PC-3 (cell line): ENCODE measurements at regions not wholly inside any gene's neighbourhood (a gene's known extent, or its start where the extent isn't known, plus 50 kb on each side); places are given as distances from the start of the nearest gene placed in this dataset.

Experiments
- ATAC-seq: fragments of 200-7000 bp; cut with Tn5 transposase; 2 replicates; pipeline ENCODE4 v1.9.1; 2020; ENCODE audit warnings: mild to moderate bottlenecking, moderate library complexity
- BruUV-seq: library from RNA; stranded (reverse); fragments of 400-500 nt; replicated peaks from 2 replicates; lab custom pipeline; 2021; lab: Mats Ljungman, UMichigan
- CTCF ChIA-PET: fragments of 300-600 bp; sonication (Branson Sonifier 250); formaldehyde crosslinking; loops from one replicate; lab custom pipeline; 2022; ENCODE audit warnings: antibody characterized with exemption; lab: Charles Lee
- POLR2A ChIA-PET: fragments of 300-600 bp; sonication (Branson Sonifier 250); formaldehyde crosslinking; loops from one replicate; lab custom pipeline; 2022; ENCODE audit warnings: antibody characterized with exemption; ENCODE audit not compliant: unreplicated experiment; lab: Charles Lee
- DNase-seq: peaks from one replicate; pipeline ENCODE4 v3.0.0-alpha.2; 2015
- H2AFZ ChIP-seq: fragments of 300-600 bp; sonication (generic); 2 replicates; pipeline ENCODE4 v1.6.0; 2016; ENCODE audit warnings: antibody characterized with exemption, low read length
- H3F3A ChIP-seq: fragments of 300-600 bp; sonication (generic); one replicate; pipeline ENCODE4 v1.6.0; 2017; ENCODE audit warnings: antibody characterized with exemption, low read length, control low read depth, mild to moderate bottlenecking; ENCODE audit not compliant: unreplicated experiment
- H3K27ac ChIP-seq: fragments of 300-600 bp; sonication (generic); 2 replicates; pipeline ENCODE4 v1.5.1; 2016; ENCODE audit warnings: mild to moderate bottlenecking, low read length
- H3K27me3 ChIP-seq: fragments of 300-600 bp; sonication (generic); 2 replicates; pipeline ENCODE4 v1.6.1; 2016; ENCODE audit warnings: low read length, mixed read lengths
- H3K36me3 ChIP-seq: fragments of 300-600 bp; sonication (generic); 2 replicates; pipeline ENCODE4 v1.6.1; 2016; ENCODE audit warnings: low read depth, mixed run types, low read length, mixed read lengths
- H3K4me1 ChIP-seq: fragments of 300-600 bp; sonication (generic); 2 replicates; pipeline ENCODE4 v1.5.1; 2016; ENCODE audit warnings: low read length; ENCODE audit not compliant: insufficient read depth
- H3K4me2 ChIP-seq: fragments of 300-600 bp; sonication (generic); 2 replicates; pipeline ENCODE4 v1.6.0; 2016; ENCODE audit warnings: low read length
- H3K4me3 ChIP-seq: fragments of 300-600 bp; sonication (generic); 2 replicates; pipeline ENCODE4 v1.5.1; 2016; ENCODE audit warnings: mild to moderate bottlenecking, low read length, mixed read lengths
- H3K79me2 ChIP-seq: fragments of 300-600 bp; sonication (generic); 2 replicates; pipeline ENCODE4 v1.6.1; 2017; ENCODE audit warnings: low read length, mixed read lengths
- H3K9ac ChIP-seq: fragments of 300-600 bp; sonication (generic); 2 replicates; pipeline ENCODE4 v1.6.0; 2016; ENCODE audit warnings: mild to moderate bottlenecking, low read length
- H3K9me2 ChIP-seq: fragments of 300-600 bp; sonication (generic); replicated peaks from 2 replicates; pipeline ENCODE4 v1.6.1; 2016; ENCODE audit warnings: mixed run types, low read length, mixed read lengths
- H3K9me3 ChIP-seq: fragments of 300-600 bp; sonication (generic); 2 replicates; pipeline ENCODE4 v1.6.1; 2016; ENCODE audit warnings: low read length, mixed read lengths
- H4K20me1 ChIP-seq: fragments of 300-600 bp; sonication (generic); 2 replicates; pipeline ENCODE4 v1.6.1; 2016; ENCODE audit warnings: low read length, mixed read lengths
- CTCF ChIP-seq: fragments of 300-600 bp; sonication (generic); conservative IDR thresholded peaks from 2 replicates; pipeline ENCODE4 v1.5.1; 2017; ENCODE audit warnings: antibody characterized with exemption, low read depth, mild to moderate bottlenecking, low read length
- EZH2 ChIP-seq: fragments of 300-600 bp; sonication (generic); IDR thresholded peaks from one replicate; pipeline ENCODE4 v1.6.1; 2017; ENCODE audit warnings: antibody characterized with exemption, mild to moderate bottlenecking, low read length; ENCODE audit not compliant: unreplicated experiment
- EZH2phosphoT487 ChIP-seq: fragments of 300-600 bp; sonication (generic); IDR thresholded peaks from 2 replicates; pipeline ENCODE4 v1.6.1; 2018; ENCODE audit warnings: mild to moderate bottlenecking, antibody characterized with exemption, low read length, borderline replicate concordance
- intact Hi-C: fragments of 100-400 bp; cut with micrococcal nuclease; formaldehyde crosslinking; loops from 2 replicates; pipeline ENCODE4 v1.9.0; 2023

GRCh38 chr2:207240649-207241048 is 74.9 kb upstream of the KLF7 start:
- CTCF ChIA-PET: no interaction called here
- no TSS peak for BruUV-seq

DNA sequence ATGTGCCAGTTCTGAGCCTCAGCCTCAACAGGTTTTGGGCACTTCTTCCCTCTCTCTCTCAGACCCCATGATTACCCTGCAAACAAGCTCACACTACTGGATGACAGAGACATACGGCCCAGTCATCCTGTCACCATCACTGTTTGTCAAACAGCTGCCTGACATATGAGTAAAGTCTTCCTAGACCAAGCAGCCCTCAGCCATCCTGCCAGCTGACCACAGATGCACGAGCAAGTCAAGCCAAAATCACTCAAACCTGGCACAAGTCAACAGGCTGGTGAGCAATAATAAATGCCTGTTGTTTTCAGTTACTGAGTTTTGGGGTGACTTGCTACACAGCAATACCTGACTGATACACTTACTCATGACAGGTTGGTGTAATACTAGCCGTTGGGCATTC is 75.5 kb upstream of the KLF7 start:
- no peaks in the 10 kb centered on the region for H3K9me2 ChIP-seq
- intact Hi-C loops: no loop called here
- H3K36me3 ChIP-seq: no peaks in the 10 kb centered on the region
- H3K4me2 ChIP-seq: no peak overlapping the region
- no peaks in the 10 kb centered on the region for H3K79me2 ChIP-seq
- H2AFZ ChIP-seq: no peak overlapping the region
- H3F3A ChIP-seq: no peaks in the 10 kb centered on the region
- no peaks in the 10 kb centered on the region for H3K27me3 ChIP-seq
- H4K20me1 ChIP-seq: no peaks in the 10 kb centered on the region
- no peak overlapping the region for H3K4me3 ChIP-seq
- no peaks in the 10 kb centered on the region for H3K9me3 ChIP-seq
- TF ChIP-seq CTCF: no peak
- no peak for TF ChIP-seq EZH2phosphoT487
- no peak for TF ChIP-seq EZH2
- BruUV-seq: no TSS peak
- ChIA-PET POLR2A (no interaction called here), CTCF (no interaction called here)
- ATAC-seq (peak; percentile 21; the same call in 1 of the 2 replicates), DNase-seq (peak; percentile 56)
- no peak overlapping the region for H3K9ac ChIP-seq
- H3K4me1 ChIP-seq: peaks cover 30% of the 10 kb centered on the region
- no peak overlapping the region for H3K27ac ChIP-seq

More at GRCh38 chr2:207240649-207241048, 74.9 kb upstream of the KLF7 start:
- Histone ChIP-seq H3K4me2 (no peak overlapping the region), H3K4me1 (peaks cover 30% of the 10 kb centered on the region), H3K79me2 (no peaks in the 10 kb centered on the region), H4K20me1 (no peaks in the 10 kb centered on the region), H3K4me3 (no peak overlapping the region), H3F3A (no peaks in the 10 kb centered on the region), H3K9me3 (no peaks in the 10 kb centered on the region), H3K36me3 (no peaks in the 10 kb centered on the region), H3K27ac (no peak overlapping the region; the same call in 1 of the 2 replicates), H3K9ac (no peak overlapping the region), H3K9me2 (no peaks in the 10 kb centered on the region), H2AFZ (no peak overlapping the region), H3K27me3 (no peaks in the 10 kb centered on the region)
- intact Hi-C loops: no loop called here
- DNase-seq (no peak), ATAC-seq (no peak)
- TF ChIP-seq EZH2phosphoT487 (no peak), EZH2 (no peak), CTCF (no peak)
- POLR2A ChIA-PET: no interaction called here

- no peaks in the 10 kb centered on the region for H3F3A ChIP-seq
- H3K36me3 ChIP-seq: no peaks in the 10 kb centered on the region
- peaks cover 26% of the 10 kb centered on the region for H3K4me1 ChIP-seq
- ATAC-seq: no peak
- no peaks in the 10 kb centered on the region for H3K9me2 ChIP-seq
- no peak overlapping the region for H3K9ac ChIP-seq
- POLR2A ChIA-PET: no interaction called here
- no peaks in the 10 kb centered on the region for H3K27me3 ChIP-seq
- H3K4me2 ChIP-seq: no peak overlapping the region
- no peak for DNase-seq
- H3K79me2 ChIP-seq: no peaks in the 10 kb centered on the region
- H3K27ac ChIP-seq: no peak overlapping the region
- H3K9me3 ChIP-seq: no peaks in the 10 kb centered on the region
- H4K20me1 ChIP-seq: no peaks in the 10 kb centered on the region
- H3K4me3 ChIP-seq: no peak overlapping the region
- BruUV-seq: no TSS peak
- CTCF ChIA-PET: no interaction called here
- H2AFZ ChIP-seq: no peak overlapping the region
- intact Hi-C loops: no loop called here
- TF ChIP-seq EZH2: no peak
- TF ChIP-seq EZH2phosphoT487: no peak
- no peak for TF ChIP-seq CTCF
These were observed 77.9 kb upstream of the KLF7 start for GRCh38 chr2:207243601-207244000.
